ENCODE measurements at regions not wholly inside any gene's neighbourhood (a gene's known extent, or its start where the extent isn't known, plus 50 kb on each side); places are given as distances from the start of the nearest gene placed in this dataset.

DNA sequence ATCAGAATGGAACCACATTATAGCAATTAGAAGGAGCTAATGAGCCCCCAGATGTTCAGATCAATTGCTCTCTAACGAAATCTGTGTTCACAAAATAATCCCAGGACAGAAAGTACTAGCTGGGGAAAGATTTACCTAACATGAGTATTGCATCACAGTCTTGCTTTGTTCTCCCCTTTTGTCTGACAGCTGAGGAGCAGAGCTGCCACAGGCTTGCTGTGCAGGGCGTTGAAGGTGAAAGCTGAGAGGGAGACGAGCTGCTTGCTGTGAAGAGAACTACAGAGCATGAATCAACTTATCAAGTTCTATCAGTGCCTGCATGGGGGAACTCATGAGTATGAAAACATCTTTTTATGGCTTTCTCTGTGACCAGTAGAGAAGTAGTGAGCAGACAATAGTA lies 441.2 kb downstream of the CENPC start:
- TF ChIP-seq EZH2phosphoT487 (IDR thresholded peaks at IDR 0.05; ENCODE audit: borderline replicate concordance): no peak
- TF ChIP-seq, protein P1, sequence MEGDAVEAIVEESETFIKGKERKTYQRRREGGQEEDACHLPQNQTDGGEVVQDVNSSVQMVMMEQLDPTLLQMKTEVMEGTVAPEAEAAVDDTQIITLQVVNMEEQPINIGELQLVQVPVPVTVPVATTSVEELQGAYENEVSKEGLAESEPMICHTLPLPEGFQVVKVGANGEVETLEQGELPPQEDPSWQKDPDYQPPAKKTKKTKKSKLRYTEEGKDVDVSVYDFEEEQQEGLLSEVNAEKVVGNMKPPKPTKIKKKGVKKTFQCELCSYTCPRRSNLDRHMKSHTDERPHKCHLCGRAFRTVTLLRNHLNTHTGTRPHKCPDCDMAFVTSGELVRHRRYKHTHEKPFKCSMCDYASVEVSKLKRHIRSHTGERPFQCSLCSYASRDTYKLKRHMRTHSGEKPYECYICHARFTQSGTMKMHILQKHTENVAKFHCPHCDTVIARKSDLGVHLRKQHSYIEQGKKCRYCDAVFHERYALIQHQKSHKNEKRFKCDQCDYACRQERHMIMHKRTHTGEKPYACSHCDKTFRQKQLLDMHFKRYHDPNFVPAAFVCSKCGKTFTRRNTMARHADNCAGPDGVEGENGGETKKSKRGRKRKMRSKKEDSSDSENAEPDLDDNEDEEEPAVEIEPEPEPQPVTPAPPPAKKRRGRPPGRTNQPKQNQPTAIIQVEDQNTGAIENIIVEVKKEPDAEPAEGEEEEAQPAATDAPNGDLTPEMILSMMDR (conservative IDR thresholded peaks at IDR 0.05; ENCODE audit: low read length): no peak
